Activated CD8-positive, alpha-beta T cell treated with anti-CD3 and anti-CD28 coated beads for 36 hours (primary cell): ENCODE measurements at regions not wholly inside any gene's neighbourhood (a gene's known extent, or its start where the extent isn't known, plus 50 kb on each side); places are given as distances from the start of the nearest gene placed in this dataset.

Experiments used
- ATAC-seq: fragments of 200-7000 bp; cut with Tn5 transposase; one replicate; pipeline ENCODE4 v1.10.0; 2021; ENCODE audit warnings: mild to moderate bottlenecking, moderate library complexity
- CTCF ChIA-PET: fragments of 350-600 bp; sonication (Branson Sonifier 250); formaldehyde crosslinking; loops from one replicate; lab custom pipeline; 2021; ENCODE audit warnings: antibody characterized with exemption; lab: Charles Lee
- POLR2A ChIA-PET: fragments of 350-600 bp; sonication (Branson Sonifier 250); formaldehyde crosslinking; loops from one replicate; lab custom pipeline; 2021; ENCODE audit warnings: antibody characterized with exemption; lab: Charles Lee
- DNase-seq: peaks from one replicate; pipeline ENCODE4 v3.0.0-alpha.2; 2020
- H3K27ac Mint-ChIP-seq: one replicate; pipeline ENCODE4 v1.8.0; 2021; ENCODE audit warnings: mild to moderate bottlenecking, mixed read lengths
- H3K27me3 Mint-ChIP-seq: one replicate; pipeline ENCODE4 v1.8.0; 2021; ENCODE audit warnings: mixed read lengths
- H3K36me3 Mint-ChIP-seq: one replicate; pipeline ENCODE4 v1.8.0; 2021; ENCODE audit warnings: low read depth, mixed read lengths
- H3K4me1 Mint-ChIP-seq: one replicate; pipeline ENCODE4 v1.8.0; 2021; ENCODE audit warnings: low read depth, mixed read lengths
- H3K4me3 Mint-ChIP-seq: one replicate; pipeline ENCODE4 v1.8.0; 2021; ENCODE audit warnings: mild to moderate bottlenecking, moderate library complexity, mixed read lengths
- H3K9me3 Mint-ChIP-seq: one replicate; pipeline ENCODE4 v1.8.0; 2021; ENCODE audit warnings: mixed read lengths
- intact Hi-C: fragments of 100-400 bp; cut with micrococcal nuclease; formaldehyde crosslinking; loops from one replicate; pipeline ENCODE4 v1.10.0; 2022
- TF ChIP-seq, protein P1 (sequence below): fragments of 200-600 bp; IDR thresholded peaks from one replicate; pipeline ENCODE4 v1.8.0; 2022; ENCODE audit warnings: antibody characterized with exemption, mild to moderate bottlenecking

- ATAC-seq (no peak), DNase-seq (no peak)
- H3K27ac Mint-ChIP-seq, result no peak overlapping the region
- intact Hi-C loops, result no loop called here
- ChIA-PET CTCF (no interaction called here), POLR2A (no interaction called here)
- TF ChIP-seq, protein P1, sequence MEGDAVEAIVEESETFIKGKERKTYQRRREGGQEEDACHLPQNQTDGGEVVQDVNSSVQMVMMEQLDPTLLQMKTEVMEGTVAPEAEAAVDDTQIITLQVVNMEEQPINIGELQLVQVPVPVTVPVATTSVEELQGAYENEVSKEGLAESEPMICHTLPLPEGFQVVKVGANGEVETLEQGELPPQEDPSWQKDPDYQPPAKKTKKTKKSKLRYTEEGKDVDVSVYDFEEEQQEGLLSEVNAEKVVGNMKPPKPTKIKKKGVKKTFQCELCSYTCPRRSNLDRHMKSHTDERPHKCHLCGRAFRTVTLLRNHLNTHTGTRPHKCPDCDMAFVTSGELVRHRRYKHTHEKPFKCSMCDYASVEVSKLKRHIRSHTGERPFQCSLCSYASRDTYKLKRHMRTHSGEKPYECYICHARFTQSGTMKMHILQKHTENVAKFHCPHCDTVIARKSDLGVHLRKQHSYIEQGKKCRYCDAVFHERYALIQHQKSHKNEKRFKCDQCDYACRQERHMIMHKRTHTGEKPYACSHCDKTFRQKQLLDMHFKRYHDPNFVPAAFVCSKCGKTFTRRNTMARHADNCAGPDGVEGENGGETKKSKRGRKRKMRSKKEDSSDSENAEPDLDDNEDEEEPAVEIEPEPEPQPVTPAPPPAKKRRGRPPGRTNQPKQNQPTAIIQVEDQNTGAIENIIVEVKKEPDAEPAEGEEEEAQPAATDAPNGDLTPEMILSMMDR, result no peak
- no peaks in the 10 kb centered on the region for H3K36me3 Mint-ChIP-seq
- H3K4me3 Mint-ChIP-seq, result no peak overlapping the region
- H3K9me3 Mint-ChIP-seq, result no peaks in the 10 kb centered on the region
- peaks cover 1% of the 10 kb centered on the region for H3K27me3 Mint-ChIP-seq
- no peaks in the 10 kb centered on the region for H3K4me1 Mint-ChIP-seq
These were observed 56.9 kb upstream of the CADM1 start for GRCh38 chr11:115561116-115561515.

GRCh38 chr11:115558635-115559034, 54.4 kb upstream of the CADM1 start:
- Mint-ChIP-seq H3K27ac (no peak overlapping the region), H3K27me3 (peaks cover 1% of the 10 kb centered on the region), H3K9me3 (no peaks in the 10 kb centered on the region), H3K36me3 (no peaks in the 10 kb centered on the region), H3K4me1 (no peaks in the 10 kb centered on the region), H3K4me3 (no peak overlapping the region)
- POLR2A ChIA-PET, result no interaction called here
- no peak for ATAC-seq
- CTCF ChIA-PET, result no interaction called here
- DNase-seq, result no peak
- intact Hi-C loops, result no loop called here
- TF ChIP-seq, protein P1, result no peak

- no peak overlapping the region for H3K4me3 Mint-ChIP-seq
- no peaks in the 10 kb centered on the region for H3K36me3 Mint-ChIP-seq
- ATAC-seq, result no peak
- peaks cover 1% of the 10 kb centered on the region for H3K27me3 Mint-ChIP-seq
- no peak overlapping the region for H3K27ac Mint-ChIP-seq
- intact Hi-C loops, result no loop called here
- POLR2A ChIA-PET, result no interaction called here
- H3K4me1 Mint-ChIP-seq, result no peaks in the 10 kb centered on the region
- no peak for DNase-seq
- H3K9me3 Mint-ChIP-seq, result no peaks in the 10 kb centered on the region
- CTCF ChIA-PET, result no interaction called here
- TF ChIP-seq, protein P1, result no peak
These were observed 53.5 kb upstream of the CADM1 start for GRCh38 chr11:115557681-115558080.

- peaks cover 1% of the 10 kb centered on the region for H3K27me3 Mint-ChIP-seq
- no peak for DNase-seq
- no peaks in the 10 kb centered on the region for H3K9me3 Mint-ChIP-seq
- ChIA-PET POLR2A (no interaction called here), CTCF (no interaction called here)
- no peaks in the 10 kb centered on the region for H3K36me3 Mint-ChIP-seq
- ATAC-seq, result no peak
- H3K4me3 Mint-ChIP-seq, result no peak overlapping the region
- TF ChIP-seq, protein P1, result no peak
- no peak overlapping the region for H3K27ac Mint-ChIP-seq
- H3K4me1 Mint-ChIP-seq, result no peaks in the 10 kb centered on the region
- intact Hi-C loops, result no loop called here
These were observed 52.8 kb upstream of the CADM1 start for GRCh38 chr11:115556984-115557383.

DNA sequence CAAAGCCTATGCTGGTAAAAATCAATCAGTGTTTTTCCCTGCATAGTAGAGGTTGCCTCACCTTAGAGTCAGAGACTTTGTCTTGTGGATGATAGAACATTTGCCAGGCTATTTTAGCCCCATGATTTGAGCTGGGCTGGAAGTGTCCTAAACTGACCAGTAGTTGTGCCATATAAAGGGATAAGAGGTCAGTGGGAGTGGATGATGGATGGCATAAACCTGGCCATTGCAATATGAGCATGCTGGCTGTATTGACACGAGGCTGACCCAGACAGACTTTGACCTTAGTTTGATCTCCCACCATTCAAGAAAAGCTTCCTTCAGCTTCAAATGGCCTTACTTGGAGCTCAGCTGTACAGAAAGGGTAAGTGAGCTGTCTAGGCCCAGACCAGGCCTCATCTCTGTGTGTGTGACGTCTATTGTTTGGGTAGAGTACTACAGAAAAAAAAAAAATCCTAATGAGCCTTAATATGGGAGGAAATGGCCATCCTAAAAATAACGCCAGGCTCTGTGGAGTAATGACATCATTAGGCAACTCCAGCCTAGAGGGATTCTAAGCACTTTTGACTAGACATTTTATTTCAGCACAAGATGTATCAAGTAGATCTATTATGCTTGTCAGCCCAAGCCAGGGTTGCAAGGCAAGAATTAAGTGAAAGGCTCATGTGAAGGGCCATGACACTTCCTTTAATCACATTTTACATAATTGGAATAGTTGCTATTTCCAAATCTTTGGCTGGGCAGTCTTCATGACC, 51.3 kb upstream of the CADM1 start:
- Mint-ChIP-seq H3K27ac (no peak overlapping the region), H3K9me3 (no peaks in the 10 kb centered on the region), H3K36me3 (no peaks in the 10 kb centered on the region), H3K4me1 (no peaks in the 10 kb centered on the region), H3K4me3 (no peak overlapping the region), H3K27me3 (peaks cover 1% of the 10 kb centered on the region)
- ChIA-PET CTCF (no interaction called here), POLR2A (no interaction called here)
- TF ChIP-seq, protein P1, result no peak
- DNase-seq, result no peak
- no peak for ATAC-seq
- intact Hi-C loops, result no loop called here
